K562 (cell line): ENCODE measurements at regions not wholly inside any gene's neighbourhood (a gene's known extent, or its start where the extent isn't known, plus 50 kb on each side); places are given as distances from the start of the nearest gene placed in this dataset.

Experiments used
- ATAC-seq: fragments of 200-7000 bp; cut with Tn5 transposase; 3 replicates; pipeline ENCODE4 v1.9.1; 2020; ENCODE audit warnings: moderate library complexity
- BruUV-seq: library from RNA; stranded (reverse); fragments of 400-500 nt; replicated peaks from 2 replicates; lab custom pipeline; 2021; lab: Mats Ljungman, UMichigan
- CTCF ChIA-PET: fragments of 300-600 bp; formaldehyde crosslinking; extraction: SDS; loops from one replicate; lab custom pipeline; 2021; ENCODE audit warnings: low intra/inter-chr PET ratio; lab: Yijun Ruan, JAX
- POLR2A ChIA-PET: fragments of 300-600, 350-650 bp; sonication (Branson Sonifier 250); formaldehyde crosslinking; extraction: SDS; loops from one replicate; lab custom pipeline; 2021; ENCODE audit warnings: antibody characterized with exemption, inconsistent platforms; lab: Yijun Ruan, JAX
- DNase-seq, 4 experiments: peaks; one replicate each; pipeline versions ENCODE4 v3.0.0 to v3.0.0-alpha.2; 2011 to 2018; ENCODE audit warnings: low spot score in 3 of 4, mixed read lengths in 3 of 4; ENCODE audit errors: extremely low read depth in 1 of 4
- FAIRE-seq: peaks from 2 replicates; lab custom pipeline; 2011; peaks lifted over from hg19 to GRCh38; lab: Jason Lieb, UNC
- H2AFZ ChIP-seq: 2 replicates; pipeline ENCODE4 v1.6.0; 2011; ENCODE audit warnings: low read depth, low read length, control low read depth, inconsistent platforms
- H3K27ac ChIP-seq: fragments of 200-600 bp; 3 replicates; pipeline ENCODE4 v1.8.0; 2011; ENCODE audit warnings: low read depth, mild to moderate bottlenecking, control low read depth, inconsistent platforms, low read length, moderate library complexity, mixed read lengths; ENCODE audit errors: extremely low read depth
- H3K27me3 ChIP-seq, 2 experiments: fragments of 300-600 bp in 1 of 2; 2 replicates in 1 of 2; 3 replicates in 1 of 2; pipeline versions ENCODE4 v1.6.0 to v1.8.0; 2011; ENCODE audit warnings: inconsistent platforms in 2 of 2, low read length in 2 of 2, mild to moderate bottlenecking in 1 of 2, mixed read lengths in 1 of 2, moderate library complexity in 1 of 2; ENCODE audit not compliant: control insufficient read depth in 2 of 2, insufficient read depth in 2 of 2
- H3K36me3 ChIP-seq: fragments of 300-600 bp; 3 replicates; pipeline ENCODE4 v1.8.0; 2011; ENCODE audit warnings: mild to moderate bottlenecking, low read length, inconsistent platforms; ENCODE audit not compliant: control insufficient read depth, insufficient read depth
- H3K4me1 ChIP-seq, 2 experiments: fragments of 200-600 bp in 1 of 2; replicated peaks in 1 of 2; 2 replicates in 1 of 2; 3 replicates in 1 of 2; pipeline versions ENCODE4 v1.5.1 to v1.8.0; 2011; ENCODE audit warnings: inconsistent platforms in 2 of 2, low read length in 2 of 2, mild to moderate bottlenecking in 1 of 2, mixed read lengths in 1 of 2, moderate library complexity in 1 of 2; ENCODE audit not compliant: control insufficient read depth in 2 of 2, insufficient read depth in 2 of 2
- H3K4me2 ChIP-seq: 2 replicates; pipeline ENCODE4 v1.6.1; 2011; ENCODE audit warnings: low read length, control low read depth, inconsistent platforms, mixed read lengths; ENCODE audit not compliant: insufficient read depth
- H3K4me3 ChIP-seq: fragments of 200-600 bp; sonication (generic), shearing (Covaris generic); 2 replicates; pipeline ENCODE4 v1.5.1; 2016; ENCODE audit warnings: control low read depth, inconsistent platforms
- H3K79me2 ChIP-seq: fragments of 200-600 bp; 3 replicates; pipeline ENCODE4 v1.8.0; 2011; ENCODE audit warnings: low read length, inconsistent platforms; ENCODE audit not compliant: control insufficient read depth, insufficient read depth
- H3K9ac ChIP-seq, 2 experiments: 2 replicates each; pipeline versions ENCODE4 v1.6.0 to v1.6.1; 2011; ENCODE audit warnings: low read depth in 2 of 2, low read length in 2 of 2, control low read depth in 1 of 2, inconsistent platforms in 1 of 2, mild to moderate bottlenecking in 1 of 2, mixed read lengths in 1 of 2; ENCODE audit not compliant: insufficient read depth in 1 of 2
- H3K9me1 ChIP-seq: one replicate; pipeline ENCODE4 v1.6.0; 2011; ENCODE audit warnings: inconsistent platforms, mild to moderate bottlenecking, low read length, moderate library complexity; ENCODE audit not compliant: control insufficient read depth, insufficient read depth
- H3K9me3 ChIP-seq: replicated peaks from 2 replicates; pipeline ENCODE4 v1.5.1; 2011; ENCODE audit warnings: low read depth, low read length, inconsistent platforms; ENCODE audit not compliant: control insufficient read depth, insufficient read depth
- H4K20me1 ChIP-seq: replicated peaks from 2 replicates; pipeline ENCODE4 v1.6.1; 2011; ENCODE audit warnings: low read length, inconsistent platforms, mixed read lengths; ENCODE audit not compliant: control insufficient read depth, insufficient read depth
- CBFB ChIP-seq: sonication (generic); formaldehyde crosslinking; IDR thresholded peaks from 2 replicates; pipeline ENCODE4 v1.4.0; 2020; ENCODE audit warnings: mild to moderate bottlenecking, missing genetic modification reagents
- ELF2 ChIP-seq: fragments of 250-450 bp; sonication (Bioruptor Pico); IDR thresholded peaks from 2 replicates; pipeline ENCODE4 v1.5.0; 2021; ENCODE audit warnings: mild to moderate bottlenecking
- JUND ChIP-seq, 2 experiments: IDR thresholded peaks; 2 replicates in 1 of 2; 3 replicates in 1 of 2; pipeline ENCODE4 v1.6.1; 2011; ENCODE audit warnings: borderline replicate concordance in 2 of 2, low read depth in 2 of 2, low read length in 2 of 2, improper control_type of control experiment in 1 of 2, missing biosample characterization in 1 of 2, missing genetic modification characterization in 1 of 2, missing genetic modification reagents in 1 of 2
- NCOR1 ChIP-seq: fragments of 450-650 bp; IDR thresholded peaks from 2 replicates; pipeline ENCODE4 v1.6.1; 2016; ENCODE audit warnings: mild to moderate bottlenecking, moderate library complexity
- PRPF4 ChIP-seq: fragments of 200-400 bp; formaldehyde crosslinking; IDR thresholded peaks from one replicate; pipeline ENCODE4 v1.6.1; 2017; ENCODE audit warnings: low read length, low read depth, mild to moderate bottlenecking; ENCODE audit not compliant: insufficient read depth, poor library complexity, severe bottlenecking
- RAD21 ChIP-seq, 2 experiments: fragments of 250-450 bp in 1 of 2; fragments of 450-650 bp in 1 of 2; sonication (Bioruptor Pico) in 1 of 2; formaldehyde crosslinking in 1 of 2; IDR thresholded peaks in 1 of 2; conservative IDR thresholded peaks in 1 of 2; 2 replicates each; pipeline versions ENCODE4 v1.4.0 to v1.8.0; 2020 to 2022; ENCODE audit warnings: mild to moderate bottlenecking in 2 of 2, moderate library complexity in 1 of 2
- ZNF217 ChIP-seq: sonication (generic); formaldehyde crosslinking; IDR thresholded peaks from 2 replicates; pipeline ENCODE4 v1.8.0; 2022; ENCODE audit warnings: mild to moderate bottlenecking, missing genetic modification reagents
- ZNF224 ChIP-seq: sonication (generic); formaldehyde crosslinking; IDR thresholded peaks from 2 replicates; pipeline ENCODE4 v1.8.0; 2022; ENCODE audit warnings: mild to moderate bottlenecking, missing genetic modification reagents
- ZNF384 ChIP-seq: IDR thresholded peaks from 2 replicates; pipeline ENCODE4 v1.6.1; 2012; ENCODE audit warnings: low read depth, low read length, improper control_type of control experiment
- ZNF436 ChIP-seq: fragments of 250-450, 450-650 bp; sonication (Bioruptor Pico); formaldehyde crosslinking; IDR thresholded peaks from 2 replicates; pipeline ENCODE4 v1.7.0; 2020; ENCODE audit warnings: mild to moderate bottlenecking
- WGBS: fragments of 100-300 bp; shearing (Covaris generic); methylation state at CpG from one replicate; pipeline ENCODE4 v1.1.6; 2016; ENCODE audit warnings: low coverage, mixed read lengths; ENCODE audit not compliant: insufficient coverage; ENCODE audit errors: missing lambda C conversion rate; 5-methylcytosine and 5-hydroxymethylcytosine counted together
- in situ Hi-C: fragments of 300-500 bp; cut with MboI; formaldehyde crosslinking; loops from 4 replicates; pipeline ENCODE4 v1.15.0; 2018; ENCODE audit warnings: inconsistent platforms, mixed read lengths
- intact Hi-C: fragments of 100-400 bp; cut with micrococcal nuclease; formaldehyde crosslinking; loops from 2 replicates; pipeline ENCODE4 v1.14.2; 2022
- TF ChIP-seq, protein P1 (sequence below): fragments of 450-650 bp; IDR thresholded peaks from 2 replicates; pipeline ENCODE4 v1.6.1; 2017; ENCODE audit warnings: mild to moderate bottlenecking, moderate library complexity
- TF ChIP-seq, protein P2 (sequence below): fragments of 150-350 bp; conservative IDR thresholded peaks from 2 replicates; pipeline ENCODE4 v1.6.1; 2014; ENCODE audit warnings: low read length
- TF ChIP-seq, protein P3 (sequence below): fragments of 450-650 bp; conservative IDR thresholded peaks from 2 replicates; pipeline ENCODE4 v1.6.1; 2016; ENCODE audit warnings: missing genetic modification characterization, low read depth, mild to moderate bottlenecking, missing compliant biosample characterization, moderate library complexity
- TF ChIP-seq, protein P4 (sequence below): sonication (generic); formaldehyde crosslinking; IDR thresholded peaks from 2 replicates; pipeline ENCODE4 v1.8.0; 2022; ENCODE audit warnings: mild to moderate bottlenecking, missing genetic modification reagents

DNA sequence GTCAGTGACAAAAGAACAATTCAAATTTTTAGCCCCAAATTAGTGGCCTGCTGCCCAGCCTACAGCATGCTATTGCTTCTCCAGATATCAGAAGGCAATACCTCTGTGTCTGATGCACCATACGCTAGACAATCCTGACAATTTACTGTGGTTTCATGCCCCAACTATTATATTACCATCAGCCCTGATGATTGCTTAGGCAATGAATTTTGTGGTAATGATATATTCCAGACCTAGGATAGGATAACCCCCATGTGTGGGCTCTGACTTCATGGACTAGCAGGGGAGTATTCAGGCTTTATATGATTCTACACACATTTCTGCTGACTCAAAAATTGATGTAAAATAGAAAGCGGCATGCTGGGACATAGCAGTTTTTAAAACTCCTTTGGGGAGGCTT lies 168.7 kb upstream of the FST start (continued):
- TF ChIP-seq, protein P1, sequence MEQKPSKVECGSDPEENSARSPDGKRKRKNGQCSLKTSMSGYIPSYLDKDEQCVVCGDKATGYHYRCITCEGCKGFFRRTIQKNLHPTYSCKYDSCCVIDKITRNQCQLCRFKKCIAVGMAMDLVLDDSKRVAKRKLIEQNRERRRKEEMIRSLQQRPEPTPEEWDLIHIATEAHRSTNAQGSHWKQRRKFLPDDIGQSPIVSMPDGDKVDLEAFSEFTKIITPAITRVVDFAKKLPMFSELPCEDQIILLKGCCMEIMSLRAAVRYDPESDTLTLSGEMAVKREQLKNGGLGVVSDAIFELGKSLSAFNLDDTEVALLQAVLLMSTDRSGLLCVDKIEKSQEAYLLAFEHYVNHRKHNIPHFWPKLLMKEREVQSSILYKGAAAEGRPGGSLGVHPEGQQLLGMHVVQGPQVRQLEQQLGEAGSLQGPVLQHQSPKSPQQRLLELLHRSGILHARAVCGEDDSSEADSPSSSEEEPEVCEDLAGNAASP = no peak
- no peak for TF ChIP-seq NCOR1
- no peak for TF ChIP-seq ZNF224 (CRISPR knock-in tag)
- TF ChIP-seq PRPF4 = no peak

DNA sequence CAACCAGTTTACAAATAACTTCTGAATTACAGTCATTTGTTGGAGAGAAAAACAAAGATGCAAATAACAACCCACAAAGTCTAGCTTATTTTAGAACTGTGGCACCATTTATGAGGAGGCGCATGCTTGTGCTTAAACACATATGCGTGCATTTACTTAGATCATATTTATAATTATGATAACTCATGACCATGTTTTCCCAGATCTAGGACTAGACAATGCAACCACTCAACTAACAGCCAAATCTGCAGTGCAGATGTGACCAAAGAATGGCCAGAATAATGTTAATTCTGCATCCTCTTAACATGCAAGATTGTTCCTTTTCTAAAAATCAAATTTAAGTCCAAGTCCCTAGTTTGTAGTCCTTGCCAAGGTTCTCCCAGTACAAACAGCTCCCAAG lies 167.3 kb upstream of the FST start:
- no peak for FAIRE-seq
- Histone ChIP-seq H3K9me3 (no peaks in the 10 kb centered on the region), H3K36me3 (no peaks in the 10 kb centered on the region), H4K20me1 (no peaks in the 10 kb centered on the region), H3K27ac (no peak overlapping the region), H3K9ac (no peak overlapping the region), H3K79me2 (no peaks in the 10 kb centered on the region), H3K9me1 (no peaks in the 10 kb centered on the region), H3K4me2 (no peak overlapping the region), H3K4me1 (no peaks in the 10 kb centered on the region), H3K4me3 (no peak overlapping the region), H3K27me3 (no peaks in the 10 kb centered on the region), H2AFZ (no peak overlapping the region)
- in situ Hi-C loops = no loop called here
- DNase-seq = no peak
- ATAC-seq = no peak
- BruUV-seq = no TSS peak
- POLR2A ChIA-PET = no interaction called here
- 0% methylated on average over 2 of the region's 2 CpGs for WGBS
- intact Hi-C loops = no loop called here
- CTCF ChIA-PET = no interaction called here
- no peak for TF ChIP-seq ZNF384
- no peak for TF ChIP-seq ZNF217
- TF ChIP-seq, protein P2, sequence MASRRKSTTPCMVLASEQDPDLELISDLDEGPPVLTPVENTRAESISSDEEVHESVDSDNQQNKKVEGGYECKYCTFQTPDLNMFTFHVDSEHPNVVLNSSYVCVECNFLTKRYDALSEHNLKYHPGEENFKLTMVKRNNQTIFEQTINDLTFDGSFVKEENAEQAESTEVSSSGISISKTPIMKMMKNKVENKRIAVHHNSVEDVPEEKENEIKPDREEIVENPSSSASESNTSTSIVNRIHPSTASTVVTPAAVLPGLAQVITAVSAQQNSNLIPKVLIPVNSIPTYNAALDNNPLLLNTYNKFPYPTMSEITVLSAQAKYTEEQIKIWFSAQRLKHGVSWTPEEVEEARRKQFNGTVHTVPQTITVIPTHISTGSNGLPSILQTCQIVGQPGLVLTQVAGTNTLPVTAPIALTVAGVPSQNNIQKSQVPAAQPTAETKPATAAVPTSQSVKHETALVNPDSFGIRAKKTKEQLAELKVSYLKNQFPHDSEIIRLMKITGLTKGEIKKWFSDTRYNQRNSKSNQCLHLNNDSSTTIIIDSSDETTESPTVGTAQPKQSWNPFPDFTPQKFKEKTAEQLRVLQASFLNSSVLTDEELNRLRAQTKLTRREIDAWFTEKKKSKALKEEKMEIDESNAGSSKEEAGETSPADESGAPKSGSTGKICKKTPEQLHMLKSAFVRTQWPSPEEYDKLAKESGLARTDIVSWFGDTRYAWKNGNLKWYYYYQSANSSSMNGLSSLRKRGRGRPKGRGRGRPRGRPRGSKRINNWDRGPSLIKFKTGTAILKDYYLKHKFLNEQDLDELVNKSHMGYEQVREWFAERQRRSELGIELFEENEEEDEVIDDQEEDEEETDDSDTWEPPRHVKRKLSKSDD = no peak
- no peak for TF ChIP-seq CBFB (CRISPR knock-in tag)
- TF ChIP-seq, protein P3, sequence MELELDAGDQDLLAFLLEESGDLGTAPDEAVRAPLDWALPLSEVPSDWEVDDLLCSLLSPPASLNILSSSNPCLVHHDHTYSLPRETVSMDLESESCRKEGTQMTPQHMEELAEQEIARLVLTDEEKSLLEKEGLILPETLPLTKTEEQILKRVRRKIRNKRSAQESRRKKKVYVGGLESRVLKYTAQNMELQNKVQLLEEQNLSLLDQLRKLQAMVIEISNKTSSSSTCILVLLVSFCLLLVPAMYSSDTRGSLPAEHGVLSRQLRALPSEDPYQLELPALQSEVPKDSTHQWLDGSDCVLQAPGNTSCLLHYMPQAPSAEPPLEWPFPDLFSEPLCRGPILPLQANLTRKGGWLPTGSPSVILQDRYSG (tag) = no peak
- TF ChIP-seq RAD21 (CRISPR knock-in tag; conservative IDR thresholded peaks at IDR 0.05 in 1 of 2, IDR thresholded peaks at IDR 0.05 in 1 of 2) = no peak
- TF ChIP-seq ZNF436 (CRISPR knock-in tag) = no peak
- no peak for TF ChIP-seq JUND (IDR thresholded peaks at IDR 0.05; ENCODE audit: borderline replicate concordance, low read depth, low read length)
- no peak for TF ChIP-seq JUND (tag; IDR thresholded peaks at IDR 0.05; ENCODE audit: borderline replicate concordance, low read depth, low read length)
- TF ChIP-seq, protein P4, sequence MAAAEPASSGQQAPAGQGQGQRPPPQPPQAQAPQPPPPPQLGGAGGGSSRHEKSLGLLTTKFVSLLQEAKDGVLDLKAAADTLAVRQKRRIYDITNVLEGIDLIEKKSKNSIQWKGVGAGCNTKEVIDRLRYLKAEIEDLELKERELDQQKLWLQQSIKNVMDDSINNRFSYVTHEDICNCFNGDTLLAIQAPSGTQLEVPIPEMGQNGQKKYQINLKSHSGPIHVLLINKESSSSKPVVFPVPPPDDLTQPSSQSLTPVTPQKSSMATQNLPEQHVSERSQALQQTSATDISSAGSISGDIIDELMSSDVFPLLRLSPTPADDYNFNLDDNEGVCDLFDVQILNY (CRISPR knock-in tag) = no peak
- TF ChIP-seq ELF2 = no peak
